ENCODE measurements at regions not wholly inside any gene's neighbourhood (a gene's known extent, or its start where the extent isn't known, plus 50 kb on each side); places are given as distances from the start of the nearest gene placed in this dataset.
"Not testable (repeated sequence)": the region's sequence is repeated elsewhere in the genome, so short reads cannot be mapped to it uniquely, and the experiment has no call there.

- DNase-seq = no peak
Observed at GRCh38 chr4:171521726-171522125, 291.5 kb upstream of the GALNTL6 start.

- no peak for DNase-seq
Observed at GRCh38 chr4:171519457-171519856, 293.7 kb upstream of the GALNTL6 start.

GRCh38 chr4:171517883-171518282 lies 295.3 kb upstream of the GALNTL6 start:
- no peak for DNase-seq

DNA sequence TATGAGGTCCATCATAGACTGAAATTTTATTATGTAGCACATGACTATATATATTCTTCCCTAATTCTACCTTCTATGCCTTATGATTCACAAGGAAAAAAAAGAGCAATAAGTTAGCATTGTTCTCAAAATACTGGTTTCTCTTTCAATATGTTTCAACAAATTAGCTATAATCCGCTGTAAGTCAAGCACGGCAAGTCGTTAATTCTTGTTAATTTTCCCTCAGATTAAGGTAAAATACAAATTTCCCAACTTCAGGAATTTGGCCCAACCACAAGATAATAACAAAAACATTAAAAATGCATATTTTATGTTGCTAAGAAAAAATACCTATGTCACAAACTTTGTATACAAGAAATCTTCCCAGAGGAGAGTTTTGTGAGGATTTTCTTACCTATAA lies 296.5 kb upstream of the GALNTL6 start:
- no peak for DNase-seq

- DNase-seq = no peak
Observed at GRCh38 chr4:171484681-171485080, 328.5 kb upstream of the GALNTL6 start.

- DNase-seq = no peak
Observed at GRCh38 chr4:171478181-171478580, 335.0 kb upstream of the GALNTL6 start.

DNA sequence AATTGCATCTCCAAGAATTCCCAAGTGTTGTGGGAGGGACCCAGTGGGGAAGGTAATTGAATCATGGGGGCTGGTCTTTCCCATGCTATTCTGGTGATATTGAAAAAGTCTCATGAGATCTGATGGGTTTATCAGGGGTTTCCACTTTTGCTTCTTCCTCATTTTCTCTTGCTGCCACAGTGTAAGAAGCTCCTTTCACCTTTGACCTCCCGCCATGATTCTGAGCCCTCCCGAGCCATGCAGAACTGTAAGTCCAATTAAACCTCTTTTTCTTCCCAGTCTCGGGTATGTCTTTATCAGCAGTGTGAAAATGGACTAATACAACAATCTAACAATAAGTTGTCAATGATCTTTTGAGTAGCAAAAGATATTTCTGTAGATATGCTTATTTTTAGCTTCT lies 338.1 kb upstream of the GALNTL6 start:
- not testable (repeated sequence) for DNase-seq

DNA sequence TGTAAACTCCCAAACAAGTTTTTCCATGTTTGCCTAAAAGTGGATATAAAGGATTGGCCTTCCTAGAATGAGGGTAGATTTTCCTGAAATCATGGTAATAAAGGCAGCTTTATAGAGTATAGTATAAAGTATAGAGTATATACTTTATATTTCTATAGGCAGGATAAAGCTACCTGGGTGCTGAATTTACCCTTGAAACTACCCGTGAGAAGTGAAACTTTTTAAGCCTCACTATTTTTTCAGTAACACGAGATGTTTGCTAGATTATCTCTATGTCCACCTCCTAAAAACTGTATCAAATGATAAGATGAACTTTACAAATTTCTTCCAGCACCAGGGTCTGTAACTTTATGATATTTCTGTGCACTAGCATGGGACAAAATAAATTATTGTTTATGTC lies 340.0 kb upstream of the GALNTL6 start:
- no peak for DNase-seq

DNA sequence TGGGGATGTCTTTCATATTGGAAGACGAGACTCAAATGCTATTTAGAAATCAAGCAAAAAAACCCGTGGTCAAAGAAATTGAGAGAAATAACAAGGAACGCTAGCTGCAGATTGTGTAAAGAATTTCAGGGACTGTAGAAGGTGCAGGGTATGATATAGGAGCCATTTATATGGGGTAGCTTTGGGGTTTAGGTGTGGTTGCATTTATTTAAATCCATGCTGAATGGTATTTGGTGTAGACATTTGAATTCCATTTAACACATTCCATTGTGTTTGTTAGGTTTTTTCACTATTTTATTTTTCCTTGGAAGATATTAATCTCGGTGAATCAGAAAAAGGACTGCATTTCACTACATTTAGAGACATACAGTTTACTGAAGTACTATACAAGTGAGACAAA lies 341.0 kb upstream of the GALNTL6 start:
- DNase-seq = no peak

DNA sequence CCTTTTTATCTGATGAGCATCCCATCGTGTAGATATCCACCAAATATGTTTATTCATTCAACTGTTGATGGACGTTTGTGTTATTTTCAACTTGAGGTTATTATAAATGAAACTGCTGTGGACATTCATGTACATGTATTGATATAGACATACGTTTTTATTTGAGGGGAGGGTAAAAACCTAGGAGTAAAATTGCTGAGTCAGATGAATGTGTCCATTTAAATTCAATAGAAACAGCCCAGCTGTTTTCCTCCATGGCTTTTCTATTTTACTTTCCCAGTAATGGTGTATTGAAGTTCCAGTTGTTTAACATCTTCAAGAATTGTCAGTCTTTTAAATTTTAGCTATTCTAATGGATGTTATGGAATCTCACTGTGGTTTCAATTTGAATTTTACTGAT lies 348.7 kb upstream of the GALNTL6 start:
- DNase-seq = no peak

- DNase-seq = no peak
Observed at GRCh38 chr4:171461191-171461590, 352.0 kb upstream of the GALNTL6 start.

DNA sequence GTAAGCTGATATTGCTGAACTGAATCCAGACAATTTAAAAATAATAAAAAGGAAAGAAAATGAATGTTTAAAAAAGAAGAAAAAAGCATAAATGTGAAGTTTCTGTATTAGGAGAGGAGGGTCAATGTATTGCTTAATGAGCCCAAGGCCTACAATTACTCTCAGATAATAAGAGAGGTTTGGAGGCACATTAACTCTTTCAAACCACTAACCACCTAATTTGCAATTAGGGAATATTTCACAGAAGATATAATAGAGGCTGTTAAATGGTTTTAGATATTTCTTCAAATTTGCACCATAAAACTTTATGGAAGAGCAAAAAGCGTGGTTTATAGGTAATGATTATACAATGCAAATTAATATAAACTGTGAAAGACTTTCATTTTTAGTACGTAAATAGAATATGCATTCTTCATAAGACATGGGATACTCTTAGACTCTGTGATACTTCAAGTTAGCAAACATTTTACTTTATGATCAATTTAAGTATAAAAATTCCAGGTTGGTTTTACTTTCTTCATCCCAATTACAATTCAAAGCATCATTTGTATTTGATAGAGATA lies 364.2 kb upstream of the GALNTL6 start:
- no peak for DNase-seq

GRCh38 chr4:171448358-171448757 lies 364.8 kb upstream of the GALNTL6 start:
- no peak for DNase-seq

GRCh38 chr4:171441300-171441941 lies 371.8 kb upstream of the GALNTL6 start:
- no peak for DNase-seq

DNA sequence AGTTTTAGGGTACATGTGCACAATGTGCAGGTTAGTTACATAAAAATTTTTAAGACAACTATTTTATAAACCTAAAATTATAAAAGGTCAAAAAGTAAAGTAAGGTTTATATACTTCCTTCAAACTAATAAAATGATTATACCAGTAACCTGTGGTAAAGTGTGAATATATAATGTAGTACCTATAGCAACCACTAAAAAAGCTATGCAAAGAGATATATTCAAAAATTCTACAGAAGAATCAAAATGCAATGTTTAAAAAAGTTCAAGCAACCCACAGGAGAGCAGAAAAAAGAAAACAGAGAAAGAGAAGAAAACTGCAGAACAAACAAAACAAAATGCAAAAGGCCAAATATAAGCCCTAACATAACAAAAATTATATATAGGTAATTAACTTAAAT lies 379.5 kb upstream of the GALNTL6 start:
- no peak for DNase-seq

DNA sequence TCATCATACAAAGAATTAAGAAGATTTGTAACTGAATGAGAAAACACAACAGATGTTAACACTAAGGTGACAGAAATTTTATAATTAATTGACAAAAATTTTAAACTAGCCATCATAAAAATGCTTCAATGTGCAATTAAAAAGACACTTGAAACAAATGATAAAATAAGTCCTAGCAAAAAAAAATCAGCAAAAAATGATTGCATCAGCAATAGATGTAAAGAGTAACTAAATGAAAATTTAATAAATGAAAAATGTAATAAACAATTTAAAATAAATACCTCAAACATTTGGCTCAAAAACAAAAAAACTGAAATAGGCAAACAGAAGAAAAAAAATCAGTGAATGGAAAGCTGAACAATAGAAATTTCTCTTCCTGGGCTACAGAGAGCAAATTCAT lies 380.7 kb upstream of the GALNTL6 start:
- no peak for DNase-seq

DNA sequence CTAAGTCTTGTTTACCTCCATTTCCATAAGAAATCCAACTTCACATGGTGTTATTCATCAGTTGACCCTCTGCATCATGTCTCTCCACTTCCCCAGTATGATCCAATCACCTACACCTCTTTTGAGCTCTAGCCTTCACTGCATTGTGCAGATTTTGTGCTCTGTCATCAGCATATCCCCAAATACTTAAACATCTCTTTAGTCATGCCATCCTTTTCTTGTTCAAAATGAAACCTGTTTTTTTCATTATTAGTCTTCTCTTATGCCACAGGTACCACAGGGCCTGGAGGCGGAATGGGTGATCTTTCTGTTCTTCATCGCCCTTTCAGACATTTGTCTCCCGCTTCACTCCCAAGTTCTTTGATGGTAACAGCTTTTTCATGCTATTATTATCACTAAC lies 382.7 kb upstream of the GALNTL6 start:
- DNase-seq = no peak

DNA sequence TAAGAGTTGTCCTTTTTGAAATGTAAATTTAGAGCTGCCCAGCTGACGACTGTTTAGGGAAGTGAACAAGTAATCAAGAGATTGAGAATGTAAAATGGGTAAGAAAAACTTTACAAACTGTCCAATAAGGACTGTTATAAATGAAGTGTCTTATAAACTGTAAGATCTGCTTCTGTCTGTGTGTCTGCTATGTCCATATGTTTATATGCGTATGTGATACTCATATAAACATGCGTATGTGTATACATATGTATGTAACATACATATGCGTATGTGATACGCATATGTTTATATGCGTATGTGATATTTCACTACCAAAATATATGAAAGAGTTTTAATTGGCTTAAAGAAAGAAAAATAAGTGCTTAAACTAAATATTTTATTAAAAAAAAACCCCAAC lies 416.0 kb upstream of the GALNTL6 start:
- no peak for DNase-seq

GRCh38 chr4:171390626-171391025 lies 422.6 kb upstream of the GALNTL6 start:
- DNase-seq = no peak

- no peak for DNase-seq
Observed at GRCh38 chr4:171378323-171378722, 434.9 kb upstream of the GALNTL6 start.

DNA sequence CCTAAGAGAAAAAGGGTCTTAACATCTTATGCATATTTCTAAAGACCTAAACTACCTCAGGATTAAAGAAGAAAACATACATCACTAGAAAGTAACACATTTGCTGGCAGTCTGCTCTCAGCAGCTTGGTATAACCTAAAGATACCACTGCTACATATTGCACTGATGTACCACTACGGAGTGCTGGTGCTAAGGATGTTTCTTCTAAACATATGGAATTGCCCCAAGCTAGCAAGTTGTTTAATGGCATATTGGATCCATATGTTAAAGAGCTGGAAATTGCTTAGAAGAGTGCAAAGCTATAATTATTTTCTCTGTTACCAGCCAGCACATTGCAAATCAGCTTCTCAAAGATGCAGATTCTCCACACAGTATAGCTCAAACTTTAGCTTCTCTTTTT lies 436.5 kb upstream of the GALNTL6 start:
- no peak for DNase-seq

DNA sequence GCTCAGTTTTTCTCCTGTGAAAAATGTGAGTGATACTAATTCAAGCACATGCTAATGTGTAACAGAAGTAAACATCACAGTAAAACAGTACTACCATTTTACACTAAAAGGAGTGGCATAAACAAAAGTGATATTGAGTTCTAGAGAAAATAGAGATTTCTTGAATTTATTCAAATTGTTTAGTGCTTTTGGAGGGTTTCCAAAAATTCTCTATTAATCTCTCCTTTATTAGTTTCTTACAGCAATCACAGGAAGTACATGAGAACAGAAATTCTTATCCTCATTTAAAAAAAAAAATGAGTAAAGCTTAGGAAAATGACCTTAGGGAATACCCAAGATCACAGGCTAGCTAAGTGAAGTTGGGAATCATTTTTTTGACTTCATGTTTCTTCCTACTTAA lies 459.7 kb upstream of the GALNTL6 start:
- DNase-seq = no peak

DNA sequence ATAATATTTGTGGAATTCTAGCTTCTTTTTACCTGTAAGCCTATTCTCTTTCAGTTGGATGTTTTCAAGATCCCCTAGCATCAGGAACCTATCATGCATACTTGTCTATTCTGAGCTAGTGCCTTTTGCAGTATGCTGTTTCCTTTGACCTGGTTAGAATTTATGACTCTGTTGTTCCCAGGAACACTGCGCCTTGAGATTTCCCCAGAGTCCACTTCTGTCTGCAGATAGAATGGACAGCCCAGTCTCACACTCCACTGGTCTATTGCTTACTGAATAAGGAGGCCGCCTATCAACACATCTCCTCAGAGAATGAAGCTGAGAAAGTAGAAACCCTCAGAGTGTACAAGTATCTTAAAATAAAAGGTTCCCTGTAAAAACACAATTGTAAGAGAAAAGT lies 465.1 kb upstream of the GALNTL6 start:
- no peak for DNase-seq

DNA sequence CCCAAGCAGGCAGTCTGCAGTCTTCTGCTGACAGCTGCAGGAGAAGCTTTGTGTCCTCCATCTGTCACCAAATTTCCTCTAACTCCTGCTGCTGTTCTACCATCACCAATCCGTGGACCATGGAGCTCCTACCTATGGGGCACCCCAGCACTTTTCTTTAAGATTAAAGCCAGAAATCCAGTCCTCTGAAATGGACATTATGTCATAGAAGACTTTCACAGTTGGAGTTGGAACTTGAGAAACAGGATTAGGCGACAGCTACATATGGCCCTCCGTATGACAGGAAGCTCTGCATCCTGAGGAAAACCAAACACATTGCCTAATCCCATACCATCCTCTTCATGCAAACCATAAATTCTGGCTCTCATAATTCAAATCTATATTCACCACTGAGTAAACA lies 470.6 kb upstream of the GALNTL6 start:
- DNase-seq = no peak

GRCh38 chr4:171340258-171340657 lies 472.9 kb upstream of the GALNTL6 start:
- DNase-seq = no peak
